ENCODE measurements at regions not wholly inside any gene's neighbourhood (a gene's known extent, or its start where the extent isn't known, plus 50 kb on each side); places are given as distances from the start of the nearest gene placed in this dataset.
A peak's percentile ranks its signal among the peaks of the same experiment; 100 is the strongest.
"Not testable (repeated sequence)": the region's sequence is repeated elsewhere in the genome, so short reads cannot be mapped to it uniquely, and the experiment has no call there.

DNA sequence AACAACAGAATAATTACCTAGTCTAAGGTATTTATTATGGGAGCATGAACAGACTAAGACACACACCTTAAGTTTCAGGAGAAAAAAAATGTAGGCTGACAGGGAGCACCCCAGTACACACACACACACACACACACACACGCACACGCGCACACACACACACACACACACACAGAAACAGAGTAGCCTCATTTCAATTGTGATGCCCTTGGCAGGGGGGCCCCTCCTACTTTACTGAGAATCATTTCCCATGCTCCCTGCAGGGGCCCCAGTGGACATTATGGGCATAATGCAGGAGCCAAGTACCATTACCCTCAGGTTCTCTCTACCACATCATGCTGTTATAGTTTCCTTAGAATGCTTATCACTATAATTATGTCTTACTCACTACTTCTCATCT, 104.9 kb downstream of the CDC7 start:
- no peak for DNase-seq (ENCODE audit: low read depth)

DNA sequence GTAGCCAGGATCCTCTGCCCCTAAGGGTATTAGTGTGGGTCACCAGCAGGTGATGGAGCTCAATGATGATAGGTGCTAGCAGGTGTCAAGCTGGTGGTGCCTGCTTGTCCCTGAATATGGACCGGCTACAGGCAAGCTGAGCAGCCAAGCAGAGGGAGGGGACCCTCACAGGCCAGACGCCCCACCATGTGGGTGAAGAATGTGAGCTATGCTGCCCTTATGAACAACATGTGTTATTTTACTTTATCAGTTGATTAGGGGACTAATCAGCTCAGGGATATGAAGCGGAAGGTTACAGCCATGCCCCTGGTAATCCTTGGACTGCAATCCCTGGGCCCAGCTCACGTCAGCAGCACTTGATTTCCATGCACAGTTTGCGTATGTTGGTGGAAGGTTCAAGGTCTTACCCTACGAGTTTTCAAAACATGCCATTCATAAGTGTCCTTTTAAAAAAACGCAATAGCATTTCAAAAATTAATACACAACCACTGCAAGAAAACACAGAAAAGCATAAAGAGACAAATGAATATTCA, 106.0 kb downstream of the CDC7 start:
- no peak for DNase-seq (ENCODE audit: low read depth)

DNA sequence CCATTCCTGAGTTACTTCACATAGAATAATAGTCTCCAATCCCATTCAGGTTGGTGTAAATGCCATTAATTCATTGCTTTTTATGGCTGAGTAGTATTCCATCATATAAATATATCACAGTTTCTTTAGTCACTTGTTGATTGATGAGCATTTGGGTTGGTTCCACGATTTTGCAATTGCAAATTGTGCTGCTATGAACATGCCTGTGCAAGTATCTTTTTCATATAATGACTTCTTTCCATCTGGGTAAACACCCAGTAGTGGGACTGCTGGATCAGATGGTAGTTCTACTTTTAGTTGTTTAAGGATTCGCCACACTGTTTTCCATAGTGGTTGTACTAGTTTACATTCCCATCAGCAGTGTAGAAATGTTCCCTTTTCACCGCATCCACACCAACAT, 107.0 kb downstream of the CDC7 start:
- not testable (repeated sequence) for DNase-seq (ENCODE audit: low read depth)

DNA sequence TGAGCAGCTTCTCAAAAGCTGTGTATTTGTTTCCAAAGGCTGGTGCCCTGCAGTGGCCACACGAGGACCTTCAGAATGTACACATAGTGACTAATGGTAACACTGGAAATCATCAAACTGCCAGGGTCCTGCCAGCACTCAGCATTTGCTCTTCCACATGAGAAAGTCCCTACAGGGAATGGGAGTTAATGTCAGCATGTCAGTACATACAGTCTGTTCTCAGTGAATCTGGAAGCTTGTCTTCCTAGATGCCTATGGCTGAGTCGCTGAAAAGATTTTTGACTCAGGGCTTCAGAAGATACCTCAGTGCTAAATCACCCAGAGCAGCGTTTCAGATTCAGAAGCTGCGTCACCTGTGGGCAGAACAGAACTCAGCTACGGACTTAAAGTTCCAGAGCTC, 108.2 kb downstream of the CDC7 start:
- peak; percentile 26 for DNase-seq (ENCODE audit: low read depth)

DNA sequence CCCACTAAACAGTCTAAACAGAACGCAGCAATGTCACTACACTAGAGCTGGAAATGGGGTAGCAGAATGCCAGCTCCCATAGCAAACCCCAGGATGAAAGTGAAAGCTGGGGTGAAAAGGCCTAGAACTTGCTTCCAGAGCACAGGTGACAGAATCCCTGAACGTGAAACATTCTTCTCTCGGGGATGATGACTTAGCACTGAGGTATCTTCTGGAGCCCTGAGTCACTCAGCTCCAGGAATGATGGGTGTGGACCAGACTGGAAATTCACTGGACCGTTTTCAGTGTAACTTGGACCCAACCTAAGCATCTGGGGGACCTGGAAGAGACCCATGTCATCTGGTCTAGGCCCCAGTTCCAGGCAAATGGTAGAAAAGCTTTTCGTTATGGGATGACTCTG, 108.9 kb downstream of the CDC7 start:
- no peak for DNase-seq (ENCODE audit: low read depth)

DNA sequence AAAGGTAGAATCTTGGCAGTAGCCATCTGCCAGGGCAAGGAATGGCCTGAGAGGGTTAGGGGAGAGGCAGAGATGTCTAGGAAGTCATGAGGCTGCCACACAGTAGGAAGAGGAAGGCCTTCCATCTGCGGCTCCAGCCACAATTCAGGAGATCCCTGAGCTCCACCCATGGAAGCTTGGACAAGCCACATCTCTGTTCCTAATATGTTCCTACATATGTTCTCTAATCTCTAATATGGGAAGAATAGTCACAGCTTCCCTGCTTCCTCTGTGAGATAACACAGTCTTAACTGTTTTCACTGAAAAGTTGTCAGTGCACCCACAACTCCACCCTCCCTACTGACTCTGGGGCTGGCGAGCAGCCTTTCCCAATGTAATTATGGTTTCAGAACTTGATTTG, 109.5 kb downstream of the CDC7 start:
- no peak for DNase-seq (ENCODE audit: low read depth)

DNA sequence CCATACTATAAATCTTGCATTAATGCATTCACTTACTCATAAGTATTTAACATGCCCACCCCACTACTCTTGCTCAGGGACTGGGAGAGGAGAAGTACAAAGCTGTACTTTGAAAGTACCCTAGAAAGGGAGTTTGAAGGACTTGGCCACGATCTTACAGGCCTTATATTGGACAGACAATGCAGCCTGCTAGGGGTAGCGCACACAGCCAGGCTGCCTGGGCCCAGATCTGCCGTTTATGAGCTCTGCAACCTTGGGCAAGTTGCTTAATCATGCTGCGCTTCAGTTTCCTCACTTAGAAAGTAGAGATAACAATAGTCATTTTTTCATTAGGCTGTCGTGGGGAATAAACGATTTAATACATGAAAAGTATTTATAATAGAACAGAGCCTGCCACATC, 110.1 kb downstream of the CDC7 start:
- DNase-seq (ENCODE audit: low read depth): no peak

DNA sequence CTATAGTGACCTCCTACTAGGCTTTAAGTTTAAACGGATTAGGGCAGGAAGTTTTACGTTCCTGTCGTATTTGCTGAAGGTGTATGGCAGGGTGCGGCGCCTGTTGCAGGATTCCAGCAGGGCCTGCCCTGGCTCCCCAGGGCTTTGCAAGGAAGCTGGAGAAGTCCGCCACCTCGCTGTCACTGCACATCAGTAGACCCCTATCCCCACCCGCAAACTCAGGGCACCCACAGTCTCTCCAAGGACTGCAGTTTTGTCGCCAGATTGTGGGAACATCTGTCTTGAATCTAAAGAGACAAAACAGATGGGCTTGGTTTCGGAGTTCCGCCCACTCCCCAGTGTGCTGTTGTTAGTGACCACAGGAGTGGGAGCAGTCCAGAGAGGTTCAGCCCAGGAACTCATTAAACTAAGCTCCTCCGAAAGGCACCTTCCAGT, 110.8 kb downstream of the CDC7 start:
- DNase-seq (ENCODE audit: low read depth): no peak

DNA sequence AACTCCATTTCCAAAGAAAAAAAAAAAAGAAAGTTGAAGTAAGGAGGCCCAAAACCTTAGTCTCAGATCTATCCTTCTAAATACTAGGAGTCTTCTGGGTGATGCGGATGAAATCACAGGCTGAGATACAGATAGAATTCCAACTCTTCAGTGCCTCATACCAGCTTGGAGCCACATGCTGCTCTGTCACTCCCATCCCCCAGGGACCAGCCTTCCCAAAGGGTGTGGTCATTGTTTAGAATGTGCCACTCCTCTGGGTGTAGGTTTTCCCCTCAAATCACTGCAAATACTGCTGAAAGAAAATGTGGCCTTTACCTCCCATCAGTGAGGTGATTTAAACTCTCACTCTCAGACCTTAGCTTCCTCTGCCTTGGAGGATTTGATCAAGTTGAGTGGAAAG, 112.9 kb downstream of the CDC7 start:
- DNase-seq (ENCODE audit: low read depth): no peak

DNA sequence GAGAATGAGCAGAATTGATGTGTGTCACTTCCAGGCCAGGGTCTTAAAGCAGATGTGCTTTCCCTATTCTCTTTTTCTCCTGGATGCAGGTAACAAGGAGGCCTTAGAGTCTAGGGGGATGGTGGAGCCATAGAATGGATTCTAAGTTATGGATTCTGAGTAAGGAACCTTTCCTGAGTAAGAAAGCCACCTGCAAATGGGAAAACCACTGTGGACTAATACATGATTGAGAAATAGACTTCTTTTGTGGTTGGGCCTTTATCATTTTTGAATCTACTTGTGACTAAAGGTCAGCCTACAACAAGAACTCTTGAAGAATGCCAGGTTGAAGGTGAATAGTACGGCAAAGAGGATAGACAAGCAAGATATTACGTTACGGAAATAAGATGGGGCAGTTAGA, 116.1 kb downstream of the CDC7 start:
- no peak for DNase-seq (ENCODE audit: low read depth)

DNA sequence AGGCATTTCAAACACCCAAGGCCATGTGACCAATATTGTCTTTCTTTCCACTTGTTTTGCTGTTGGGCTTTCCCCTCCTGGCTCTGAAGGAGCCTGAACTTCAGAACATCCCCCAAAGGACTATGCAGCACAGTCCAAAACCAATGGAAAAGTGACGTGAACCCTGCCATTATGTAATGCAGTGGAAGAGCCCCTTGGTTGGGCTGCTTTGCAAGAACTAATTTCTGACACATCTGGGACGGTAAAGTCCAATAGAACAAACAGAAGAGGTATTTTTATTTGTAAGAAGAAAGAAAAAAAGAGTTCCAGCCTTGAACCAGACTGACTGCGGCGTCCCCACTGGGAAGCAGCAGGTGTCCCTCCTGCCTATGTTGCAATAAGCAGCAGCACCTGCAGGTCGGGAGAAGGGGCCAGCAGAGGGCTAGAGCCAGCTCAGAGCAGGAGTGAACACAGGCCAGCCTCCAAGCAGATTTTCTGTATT, 116.7 kb downstream of the CDC7 start:
- no peak for DNase-seq (ENCODE audit: low read depth)

DNA sequence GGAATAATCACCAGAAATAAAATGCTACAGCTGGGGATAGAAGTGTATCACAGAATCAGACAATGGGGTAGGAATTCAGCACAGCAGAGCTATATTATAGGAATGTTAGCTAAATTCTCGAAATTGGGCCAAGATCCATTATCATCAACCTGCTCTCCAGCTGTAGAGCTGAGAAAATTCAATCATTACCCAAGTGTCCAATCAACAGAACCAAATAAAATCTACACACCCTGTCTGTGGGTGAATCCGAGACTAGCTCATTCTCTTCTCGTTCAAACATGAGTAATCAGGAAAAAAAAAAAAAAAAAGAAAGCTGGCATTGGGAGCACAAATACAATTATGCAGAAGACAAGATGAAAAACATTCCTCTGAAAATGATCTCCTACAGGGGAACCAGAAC, 119.2 kb downstream of the CDC7 start:
- peak; percentile 21 for DNase-seq (ENCODE audit: low read depth)

DNA sequence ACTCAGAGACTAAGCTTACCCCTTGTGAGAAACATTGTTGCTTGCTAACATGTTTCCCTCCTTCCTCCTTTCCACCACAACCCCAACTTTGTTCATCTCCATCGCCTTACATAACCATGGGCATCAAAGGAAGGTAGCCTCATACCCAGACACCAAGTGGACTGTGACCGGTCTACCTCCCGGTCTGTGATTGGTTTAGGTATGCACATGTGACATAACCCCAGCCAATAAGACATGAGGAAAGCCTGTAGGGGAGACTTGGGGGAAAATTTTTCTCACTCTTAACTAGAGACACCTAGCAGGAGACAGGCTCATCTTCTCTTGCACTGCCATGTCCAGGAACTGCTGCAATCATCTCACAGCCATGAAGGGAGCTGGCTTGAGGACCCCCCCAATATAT, 120.7 kb downstream of the CDC7 start:
- DNase-seq (ENCODE audit: low read depth): no peak

DNA sequence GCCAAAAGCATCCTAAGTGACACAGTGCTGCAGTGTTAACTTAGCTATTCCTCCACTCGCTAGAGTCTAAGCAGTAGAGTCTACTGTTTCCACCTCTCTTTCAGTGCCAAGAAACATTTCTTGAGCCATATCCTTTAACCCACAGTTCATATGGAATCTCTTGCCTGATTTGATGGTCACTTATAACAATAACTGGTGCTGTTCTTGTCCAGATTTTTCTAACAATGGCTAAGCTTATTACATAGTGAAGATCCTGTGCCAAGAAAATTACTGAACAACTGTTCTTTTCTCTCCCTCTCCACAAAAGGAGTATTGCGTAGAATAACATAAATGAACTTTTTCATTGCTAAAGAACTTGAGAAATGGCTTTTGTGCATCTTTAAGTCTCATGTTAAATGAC, 121.3 kb downstream of the CDC7 start:
- no peak for DNase-seq (ENCODE audit: low read depth)

DNA sequence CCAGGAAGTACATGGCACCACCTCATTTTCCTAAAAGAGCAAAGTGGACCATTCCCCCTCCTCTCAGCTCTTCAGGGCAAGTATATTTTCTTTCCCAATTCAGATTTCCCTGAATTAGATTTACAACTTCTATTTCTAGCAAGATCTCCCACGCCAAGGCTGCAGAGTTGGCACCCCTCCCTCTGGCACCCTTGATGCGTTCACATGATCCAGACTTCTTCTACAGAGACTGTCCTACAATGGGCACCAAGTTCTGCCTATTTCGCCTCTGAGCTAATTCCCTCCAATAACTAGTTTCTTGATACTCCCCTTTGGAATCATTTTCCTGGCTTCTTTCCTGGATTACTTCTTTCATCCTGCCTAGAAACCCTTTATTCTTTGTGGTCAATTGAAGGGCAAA, 122.0 kb downstream of the CDC7 start:
- peak; percentile 41 for DNase-seq (ENCODE audit: low read depth)

DNA sequence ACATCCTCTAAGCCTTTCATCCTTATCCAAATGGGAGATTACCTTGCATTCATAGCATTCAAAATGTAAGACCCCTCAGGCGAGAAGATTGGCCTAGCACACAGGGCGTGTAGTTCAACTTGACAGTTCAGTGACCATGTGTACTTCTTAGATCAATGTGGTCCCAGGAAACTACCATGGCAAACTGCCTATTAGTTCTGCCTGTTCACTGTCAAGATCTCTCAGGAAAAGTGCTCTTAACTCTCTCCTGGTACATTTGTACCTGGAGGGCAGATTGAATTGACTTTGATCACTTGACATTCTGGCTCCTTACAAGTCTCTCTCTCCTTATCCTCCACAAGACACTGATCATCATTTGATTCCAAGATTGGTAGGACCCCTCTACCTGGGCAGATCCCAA, 122.4 kb downstream of the CDC7 start:
- DNase-seq (ENCODE audit: low read depth): no peak

DNA sequence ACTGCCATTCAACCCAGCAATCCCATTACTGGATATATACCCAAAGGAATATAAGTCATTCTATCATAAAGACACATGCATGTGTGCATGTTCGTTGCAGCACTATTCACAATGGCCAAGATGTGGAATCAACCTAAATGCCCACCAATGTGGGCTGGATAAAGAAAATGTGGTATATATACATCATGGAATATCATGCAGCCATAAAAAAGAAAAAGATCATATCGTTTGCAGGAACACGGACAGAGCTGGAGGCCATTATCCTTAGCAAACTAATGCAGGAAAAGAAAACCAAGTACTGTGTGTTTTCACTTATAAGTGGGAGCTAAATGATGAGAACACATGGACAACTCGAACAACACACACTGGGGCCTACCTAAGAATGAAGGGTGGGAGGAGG, 123.7 kb downstream of the CDC7 start:
- DNase-seq (ENCODE audit: low read depth): no peak

Measured in fibroblast of gingiva (primary cell).